GM21619 (cell line): ENCODE measurements at regions not wholly inside any gene's neighbourhood (a gene's known extent, or its start where the extent isn't known, plus 50 kb on each side); places are given as distances from the start of the nearest gene placed in this dataset.
"Not testable (repeated sequence)": the region's sequence is repeated elsewhere in the genome, so short reads cannot be mapped to it uniquely, and the experiment has no call there.

Experiments used
- ATAC-seq: cut with Tn5 transposase; IDR thresholded peaks from one replicate; pipeline ENCODE4 v1.9.1; 2021; ENCODE audit not compliant: unreplicated experiment

GRCh38 chr3:36656873-36657272, 107.5 kb downstream of the DCLK3 start:
- ATAC-seq, result no peak

- ATAC-seq, result no peak
Measured at GRCh38 chr3:36653095-36653494, 111.3 kb downstream of the DCLK3 start.

- ATAC-seq, result no peak
Measured at GRCh38 chr3:36652104-36652503, 112.2 kb downstream of the DCLK3 start.

- ATAC-seq, result no peak
Measured at GRCh38 chr3:36650271-36650671, 114.1 kb downstream of the DCLK3 start.

GRCh38 chr3:36649125-36649524, 115.2 kb downstream of the DCLK3 start:
- ATAC-seq, result no peak

- ATAC-seq, result peak; percentile 94
Measured at GRCh38 chr3:36648241-36649034, 115.9 kb downstream of the DCLK3 start.

- ATAC-seq, result no peak
Measured at GRCh38 chr3:36647423-36647853, 116.9 kb downstream of the DCLK3 start.

- no peak for ATAC-seq
Measured at GRCh38 chr3:36643192-36643591, 121.2 kb downstream of the DCLK3 start.

GRCh38 chr3:36635731-36636130, 128.6 kb downstream of the DCLK3 start:
- ATAC-seq, result no peak

- not testable (repeated sequence) for ATAC-seq
Measured at GRCh38 chr3:36633897-36634296, 130.5 kb downstream of the DCLK3 start.

- no peak for ATAC-seq
Measured at GRCh38 chr3:36633060-36633459, 131.3 kb downstream of the DCLK3 start.

GRCh38 chr3:36631549-36631948, 132.8 kb downstream of the DCLK3 start:
- no peak for ATAC-seq

- ATAC-seq, result no peak
Measured at GRCh38 chr3:36615861-36616260, 148.5 kb downstream of the DCLK3 start.

- no peak for ATAC-seq
Measured at GRCh38 chr3:36606871-36607765, 157.2 kb downstream of the DCLK3 start.

GRCh38 chr3:36603423-36603822, 160.9 kb downstream of the DCLK3 start:
- no peak for ATAC-seq

- ATAC-seq, result no peak
Measured at GRCh38 chr3:36600404-36600803, 163.9 kb downstream of the DCLK3 start.
